Umbilical cord (tissue), 1 donor: ENCODE measurements at regions not wholly inside any gene's neighbourhood (a gene's known extent, or its start where the extent isn't known, plus 50 kb on each side); places are given as distances from the start of the nearest gene placed in this dataset.

Experiments used
- DNase-seq: peaks from one replicate; pipeline ENCODE4 v3.0.0-alpha.2; 2015; ENCODE audit warnings: low spot score

DNA sequence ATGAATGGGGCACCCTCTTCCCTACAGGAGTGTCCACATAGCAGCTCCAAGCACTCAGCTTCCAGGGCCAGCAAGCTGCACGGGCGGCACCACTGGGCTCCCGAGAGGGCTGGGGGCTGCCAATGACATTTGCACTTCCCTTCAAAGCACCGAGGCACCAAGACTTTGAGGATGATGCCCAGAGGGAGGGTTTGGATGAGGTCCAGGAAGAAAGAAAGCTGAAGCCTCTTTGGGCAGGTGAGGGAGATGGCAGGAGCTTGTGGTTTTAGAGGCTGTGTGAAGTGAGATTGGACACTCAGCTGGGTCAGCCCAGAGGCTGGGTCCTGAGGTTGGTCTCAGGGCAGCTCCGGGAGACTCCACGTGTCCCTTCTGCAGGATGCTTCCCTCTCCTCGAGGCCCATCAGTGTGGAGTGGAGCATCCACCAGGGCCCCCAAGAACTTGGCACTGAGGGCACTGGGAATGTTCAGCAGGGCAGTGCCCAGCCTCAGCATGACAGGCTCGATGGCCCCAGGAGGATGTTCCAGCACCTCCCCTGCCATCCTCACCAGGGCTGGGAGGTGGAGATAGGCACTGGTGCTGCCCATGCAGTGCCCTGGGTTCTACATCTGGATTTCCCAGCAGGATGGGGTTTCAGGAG is 54.9 kb upstream of the IGFBP3 start:
- DNase-seq = no peak

DNA sequence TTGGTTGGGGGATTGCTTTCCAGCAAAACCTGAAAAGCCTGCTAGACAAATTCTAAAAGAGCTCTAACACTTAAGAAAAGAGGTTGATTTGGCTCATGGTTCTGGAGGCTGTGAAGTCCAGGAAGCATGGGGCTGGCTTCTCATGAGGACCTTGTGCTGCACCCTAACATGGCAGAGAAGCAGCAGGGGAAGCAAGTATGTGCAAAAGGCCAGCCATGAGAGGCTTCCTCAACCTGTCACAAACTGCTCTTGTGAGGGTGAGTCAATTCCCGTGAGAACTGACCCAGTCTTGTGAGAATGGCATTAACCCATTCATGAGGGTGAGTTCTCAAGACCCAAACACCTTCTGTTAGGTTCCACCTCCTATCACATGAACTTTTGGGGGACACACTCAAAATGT is 54.3 kb upstream of the IGFBP3 start:
- no peak for DNase-seq

GRCh38 chr7:45974540-45975360 is 53.7 kb upstream of the IGFBP3 start:
- no peak for DNase-seq

DNA sequence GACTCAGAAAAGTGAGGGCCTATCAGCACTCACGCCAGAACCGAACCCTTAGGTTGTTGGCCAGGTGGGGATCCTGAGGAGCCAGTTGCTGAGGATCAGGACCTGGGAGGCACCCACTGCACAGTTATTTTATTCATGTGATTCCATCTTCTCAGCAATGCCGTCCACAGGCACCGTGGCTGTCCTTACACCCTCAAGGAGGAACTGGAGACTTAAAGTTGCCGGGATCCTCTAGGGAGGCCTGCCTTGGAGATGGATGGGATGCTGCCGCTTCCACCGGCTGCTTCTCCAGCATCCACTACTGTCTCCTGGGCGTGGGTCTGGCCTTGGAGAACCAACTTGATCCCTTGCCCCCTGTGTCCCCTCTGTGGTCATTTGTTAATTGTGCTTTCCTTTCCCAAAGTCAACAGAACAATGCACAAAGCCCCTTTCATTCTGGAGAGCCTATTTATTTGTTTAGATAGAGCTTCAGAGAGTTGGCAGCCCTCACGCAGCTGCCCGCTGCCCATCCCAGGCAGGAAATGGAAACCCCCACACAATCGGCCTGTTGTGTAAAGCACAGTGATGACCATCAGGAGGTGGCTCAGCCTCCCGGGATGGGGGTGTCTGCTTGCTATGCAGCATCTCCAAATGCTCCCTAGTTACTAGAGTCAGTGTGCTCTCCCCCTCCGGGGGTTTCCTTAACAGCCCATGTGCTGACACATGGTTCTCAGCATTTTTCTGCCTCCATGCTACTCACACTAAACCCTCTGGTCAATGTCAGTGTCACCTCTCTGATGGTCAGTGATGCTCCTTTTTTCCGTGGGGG is 52.9 kb upstream of the IGFBP3 start:
- no peak for DNase-seq

GRCh38 chr7:45972629-45973312 is 51.7 kb upstream of the IGFBP3 start:
- DNase-seq = no peak

DNA sequence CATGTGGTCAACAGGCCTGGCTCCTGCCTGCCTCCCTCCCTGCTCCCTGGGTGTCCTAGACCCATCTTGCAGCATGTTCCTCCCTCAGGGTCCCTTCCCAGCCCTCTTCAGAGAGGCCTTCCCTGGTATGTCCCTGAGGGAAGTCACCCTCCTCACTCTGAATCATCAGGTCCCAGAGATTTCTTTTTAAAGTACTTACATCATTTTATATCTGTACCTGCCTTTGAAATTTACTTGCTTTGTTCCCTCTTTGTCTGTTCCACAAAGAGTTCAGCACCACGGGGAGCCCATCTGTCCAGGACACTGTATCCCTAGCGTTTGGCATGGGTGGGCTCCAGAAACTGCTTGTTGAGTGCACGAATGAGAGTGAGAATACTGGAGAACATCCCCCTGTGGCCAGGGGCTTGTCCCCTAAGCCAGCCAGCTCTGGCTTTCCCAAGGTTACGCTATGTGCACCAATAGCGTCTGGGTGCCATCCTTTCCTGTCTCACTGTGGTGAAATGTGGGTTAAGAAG is 50.6 kb upstream of the IGFBP3 start:
- DNase-seq = no peak

DNA sequence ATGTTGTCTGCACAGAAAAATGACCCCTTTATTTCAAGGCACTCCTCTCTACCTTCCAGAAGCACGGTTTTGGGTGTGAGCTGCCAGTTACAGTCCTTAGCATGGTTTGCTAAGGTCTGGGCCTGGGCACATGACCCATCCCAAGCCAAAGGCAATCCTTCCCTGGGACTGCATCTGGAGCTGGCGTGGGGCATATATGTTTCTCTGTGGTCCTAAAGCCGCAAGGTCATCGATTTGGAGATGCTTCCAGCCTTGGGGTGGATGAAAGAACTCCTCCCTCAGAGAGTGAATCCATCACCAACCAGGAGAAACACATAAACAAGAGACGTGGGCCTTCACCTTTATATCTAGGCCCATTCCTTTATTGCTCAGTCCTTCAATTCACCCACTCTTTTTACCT is 50.1 kb upstream of the IGFBP3 start:
- DNase-seq = no peak
